ENCODE measurements at regions not wholly inside any gene's neighbourhood (a gene's known extent, or its start where the extent isn't known, plus 50 kb on each side); places are given as distances from the start of the nearest gene placed in this dataset.
"Not testable (repeated sequence)": the region's sequence is repeated elsewhere in the genome, so short reads cannot be mapped to it uniquely, and the experiment has no call there.

GRCh38 chr5:74514888-74515551 is 125.5 kb downstream of the ENC1 start:
- H3K27ac Mint-ChIP-seq: peak overlapping the region; percentile 54
- no peaks in the 10 kb centered on the region for H3K27me3 Mint-ChIP-seq
- no peaks in the 10 kb centered on the region for H3K36me3 Mint-ChIP-seq (ENCODE audit: insufficient read depth)
- H3K9me3 Mint-ChIP-seq (ENCODE audit: low read depth): no peaks in the 10 kb centered on the region
- no peak overlapping the region for H3K4me3 Mint-ChIP-seq (ENCODE audit: low read depth)
- peaks cover 39% of the 10 kb centered on the region for H3K4me1 Mint-ChIP-seq (ENCODE audit: low read depth)
- DNase-seq (ENCODE audit: low spot score, unreplicated experiment): no peak
- TF ChIP-seq CTCF (IDR thresholded peaks at IDR 0.05; ENCODE audit: unreplicated experiment): no peak

GRCh38 chr5:74511770-74512169 is 128.8 kb downstream of the ENC1 start:
- H3K36me3 Mint-ChIP-seq (ENCODE audit: insufficient read depth): not testable (repeated sequence)

GRCh38 chr5:74510476-74511075 is 130.0 kb downstream of the ENC1 start:
- no peaks in the 10 kb centered on the region for H3K36me3 Mint-ChIP-seq (ENCODE audit: insufficient read depth)
- peaks cover 34% of the 10 kb centered on the region for H3K4me1 Mint-ChIP-seq (ENCODE audit: low read depth)
- H3K9me3 Mint-ChIP-seq (ENCODE audit: low read depth): no peaks in the 10 kb centered on the region
- no peak overlapping the region for H3K27ac Mint-ChIP-seq
- no peak for DNase-seq (ENCODE audit: low spot score, unreplicated experiment)
- TF ChIP-seq CTCF (IDR thresholded peaks at IDR 0.05; ENCODE audit: unreplicated experiment): no peak
- H3K4me3 Mint-ChIP-seq (ENCODE audit: low read depth): no peak overlapping the region
- no peaks in the 10 kb centered on the region for H3K27me3 Mint-ChIP-seq

More at GRCh38 chr5:74511770-74512169, 128.8 kb downstream of the ENC1 start:
- H3K27me3 Mint-ChIP-seq; H3K9me3 Mint-ChIP-seq (ENCODE audit: low read depth); DNase-seq (ENCODE audit: low spot score, unreplicated experiment); H3K4me3 Mint-ChIP-seq (ENCODE audit: low read depth); H3K27ac Mint-ChIP-seq: not testable (repeated sequence)
- H3K4me1 Mint-ChIP-seq (ENCODE audit: low read depth): peaks cover 41% of the 10 kb centered on the region

GRCh38 chr5:74507370-74508005 is 133.0 kb downstream of the ENC1 start:
- H3K27ac Mint-ChIP-seq: no peak overlapping the region
- H3K36me3 Mint-ChIP-seq (ENCODE audit: insufficient read depth): no peaks in the 10 kb centered on the region
- no peaks in the 10 kb centered on the region for H3K9me3 Mint-ChIP-seq (ENCODE audit: low read depth)
- peaks cover 25% of the 10 kb centered on the region for H3K4me1 Mint-ChIP-seq (ENCODE audit: low read depth)
- TF ChIP-seq CTCF (IDR thresholded peaks at IDR 0.05; ENCODE audit: unreplicated experiment): no peak
- no peaks in the 10 kb centered on the region for H3K27me3 Mint-ChIP-seq
- DNase-seq (ENCODE audit: low spot score, unreplicated experiment): no peak
- H3K4me3 Mint-ChIP-seq (ENCODE audit: low read depth): no peak overlapping the region

- Mint-ChIP-seq H3K27ac (no peak overlapping the region), H3K36me3 (ENCODE audit: insufficient read depth) (no peaks in the 10 kb centered on the region), H3K4me1 (ENCODE audit: low read depth) (peaks cover 38% of the 10 kb centered on the region), H3K9me3 (ENCODE audit: low read depth) (no peaks in the 10 kb centered on the region), H3K27me3 (no peaks in the 10 kb centered on the region), H3K4me3 (ENCODE audit: low read depth) (no peak overlapping the region)
- no peak for DNase-seq (ENCODE audit: low spot score, unreplicated experiment)
- TF ChIP-seq CTCF (IDR thresholded peaks at IDR 0.05; ENCODE audit: unreplicated experiment): no peak
These were observed 134.4 kb downstream of the ENC1 start for GRCh38 chr5:74506119-74506518.
